Fibroblast of lung (primary cell): ENCODE measurements at regions not wholly inside any gene's neighbourhood (a gene's known extent, or its start where the extent isn't known, plus 50 kb on each side); places are given as distances from the start of the nearest gene placed in this dataset.
"Not testable (repeated sequence)": the region's sequence is repeated elsewhere in the genome, so short reads cannot be mapped to it uniquely, and the experiment has no call there.

Source experiments
- DNase-seq, 2 donors: peaks; one replicate each; pipeline versions ENCODE4 v3.0.0 to v3.0.0-alpha.2; 2010; ENCODE audit warnings: low read depth in 2 of 2
- H2AFZ ChIP-seq: 2 replicates; pipeline ENCODE4 v1.5.1; 2012; ENCODE audit warnings: low read length, control low read depth, inconsistent platforms
- H3K27ac ChIP-seq: 2 replicates; pipeline ENCODE4 v1.5.1; 2011; ENCODE audit warnings: low read length, control low read depth; ENCODE audit not compliant: insufficient read depth
- H3K27me3 ChIP-seq: 2 replicates; pipeline ENCODE4 v1.5.1; 2011; ENCODE audit warnings: mild to moderate bottlenecking, low read length; ENCODE audit not compliant: control insufficient read depth, insufficient read depth
- H3K36me3 ChIP-seq: 2 replicates; pipeline ENCODE4 v1.5.1; 2011; ENCODE audit warnings: low read length; ENCODE audit not compliant: control insufficient read depth, insufficient read depth
- H3K4me1 ChIP-seq: 2 replicates; pipeline ENCODE4 v1.5.1; 2011; ENCODE audit warnings: low read length; ENCODE audit not compliant: control insufficient read depth, insufficient read depth; ENCODE audit errors: extremely low read depth
- H3K4me2 ChIP-seq: 2 replicates; pipeline ENCODE4 v1.5.1; 2011; ENCODE audit warnings: low read length, control low read depth; ENCODE audit not compliant: insufficient read depth; ENCODE audit errors: extremely low read depth
- H3K4me3 ChIP-seq, 4 experiments: fragments of 200-600 bp in 1 of 4; sonication (generic) in 1 of 4; replicated peaks in 1 of 4; 2 replicates each; pipeline ENCODE4 v1.5.1; 2011 to 2016; ENCODE audit warnings: low read length in 4 of 4, low read depth in 3 of 4, mild to moderate bottlenecking in 3 of 4, control low read depth in 2 of 4, inconsistent platforms in 1 of 4, mixed read lengths in 1 of 4; ENCODE audit not compliant: insufficient read depth in 1 of 4; ENCODE audit errors: control extremely low read depth in 1 of 4
- H3K79me2 ChIP-seq: 2 replicates; pipeline ENCODE4 v1.5.1; 2012; ENCODE audit warnings: mild to moderate bottlenecking, low read length, inconsistent platforms; ENCODE audit not compliant: control insufficient read depth, insufficient read depth
- H3K9ac ChIP-seq: 2 replicates; pipeline ENCODE4 v1.5.1; 2011; ENCODE audit warnings: mild to moderate bottlenecking, low read length, control low read depth; ENCODE audit not compliant: insufficient read depth
- H3K9me3 ChIP-seq: 2 replicates; pipeline ENCODE4 v1.5.1; 2012; ENCODE audit warnings: low read depth, low read length; ENCODE audit not compliant: control insufficient read depth, insufficient read depth
- H4K20me1 ChIP-seq: 2 replicates; pipeline ENCODE4 v1.5.1; 2011; ENCODE audit warnings: low read length; ENCODE audit not compliant: control insufficient read depth, insufficient read depth; ENCODE audit errors: extremely low read depth
- EZH2 ChIP-seq: IDR thresholded peaks from 2 replicates; pipeline ENCODE4 v1.5.1; 2012; ENCODE audit warnings: low read length, control low read depth, mild to moderate bottlenecking; ENCODE audit errors: missing control alignments
- TF ChIP-seq, protein P1 (sequence below), 2 donors: IDR thresholded peaks in 1 of 2; conservative IDR thresholded peaks in 1 of 2; 1 replicate in 1 of 2; 2 replicates in 1 of 2; pipeline ENCODE4 v1.5.1; 2011 to 2012; ENCODE audit warnings: low read length in 2 of 2, control low read depth in 1 of 2, inconsistent platforms in 1 of 2, low read depth in 1 of 2, mild to moderate bottlenecking in 1 of 2

GRCh38 chr20:40953856-40954255 is 74.8 kb upstream of the TOP1 start:
- TF ChIP-seq EZH2: no peak
- TF ChIP-seq, protein P1, sequence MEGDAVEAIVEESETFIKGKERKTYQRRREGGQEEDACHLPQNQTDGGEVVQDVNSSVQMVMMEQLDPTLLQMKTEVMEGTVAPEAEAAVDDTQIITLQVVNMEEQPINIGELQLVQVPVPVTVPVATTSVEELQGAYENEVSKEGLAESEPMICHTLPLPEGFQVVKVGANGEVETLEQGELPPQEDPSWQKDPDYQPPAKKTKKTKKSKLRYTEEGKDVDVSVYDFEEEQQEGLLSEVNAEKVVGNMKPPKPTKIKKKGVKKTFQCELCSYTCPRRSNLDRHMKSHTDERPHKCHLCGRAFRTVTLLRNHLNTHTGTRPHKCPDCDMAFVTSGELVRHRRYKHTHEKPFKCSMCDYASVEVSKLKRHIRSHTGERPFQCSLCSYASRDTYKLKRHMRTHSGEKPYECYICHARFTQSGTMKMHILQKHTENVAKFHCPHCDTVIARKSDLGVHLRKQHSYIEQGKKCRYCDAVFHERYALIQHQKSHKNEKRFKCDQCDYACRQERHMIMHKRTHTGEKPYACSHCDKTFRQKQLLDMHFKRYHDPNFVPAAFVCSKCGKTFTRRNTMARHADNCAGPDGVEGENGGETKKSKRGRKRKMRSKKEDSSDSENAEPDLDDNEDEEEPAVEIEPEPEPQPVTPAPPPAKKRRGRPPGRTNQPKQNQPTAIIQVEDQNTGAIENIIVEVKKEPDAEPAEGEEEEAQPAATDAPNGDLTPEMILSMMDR (conservative IDR thresholded peaks at IDR 0.05 in 1 of 2, IDR thresholded peaks at IDR 0.05 in 1 of 2; ENCODE audit: low read depth in 1 of 2, low read length in 2 of 2): no peak
- no peak overlapping the region for H3K9ac ChIP-seq
- no peak overlapping the region for H2AFZ ChIP-seq
- no peaks in the 10 kb centered on the region for H3K36me3 ChIP-seq
- DNase-seq: peak; percentile 58 to 84
- H3K27me3 ChIP-seq: no peaks in the 10 kb centered on the region
- H3K4me2 ChIP-seq: no peak overlapping the region
- no peaks in the 10 kb centered on the region for H4K20me1 ChIP-seq
- H3K79me2 ChIP-seq: no peaks in the 10 kb centered on the region
- no peak overlapping the region for H3K4me3 ChIP-seq
- H3K4me1 ChIP-seq: no peaks in the 10 kb centered on the region
- H3K27ac ChIP-seq: no peak overlapping the region
- H3K9me3 ChIP-seq: no peaks in the 10 kb centered on the region

GRCh38 chr20:40954521-40955165 is 74.0 kb upstream of the TOP1 start:
- TF ChIP-seq EZH2: no peak
- TF ChIP-seq, protein P1 (conservative IDR thresholded peaks at IDR 0.05 in 1 of 2, IDR thresholded peaks at IDR 0.05 in 1 of 2; ENCODE audit: low read depth in 1 of 2, low read length in 2 of 2): no peak
- no peak overlapping the region for H2AFZ ChIP-seq
- no peaks in the 10 kb centered on the region for H3K27me3 ChIP-seq
- H3K9me3 ChIP-seq: no peaks in the 10 kb centered on the region
- no peak overlapping the region for H3K9ac ChIP-seq
- H3K4me3 ChIP-seq: no peak overlapping the region
- H4K20me1 ChIP-seq: no peaks in the 10 kb centered on the region
- no peak overlapping the region for H3K27ac ChIP-seq
- no peaks in the 10 kb centered on the region for H3K79me2 ChIP-seq
- DNase-seq: no peak
- H3K4me1 ChIP-seq: no peaks in the 10 kb centered on the region
- no peaks in the 10 kb centered on the region for H3K36me3 ChIP-seq
- no peak overlapping the region for H3K4me2 ChIP-seq

DNA sequence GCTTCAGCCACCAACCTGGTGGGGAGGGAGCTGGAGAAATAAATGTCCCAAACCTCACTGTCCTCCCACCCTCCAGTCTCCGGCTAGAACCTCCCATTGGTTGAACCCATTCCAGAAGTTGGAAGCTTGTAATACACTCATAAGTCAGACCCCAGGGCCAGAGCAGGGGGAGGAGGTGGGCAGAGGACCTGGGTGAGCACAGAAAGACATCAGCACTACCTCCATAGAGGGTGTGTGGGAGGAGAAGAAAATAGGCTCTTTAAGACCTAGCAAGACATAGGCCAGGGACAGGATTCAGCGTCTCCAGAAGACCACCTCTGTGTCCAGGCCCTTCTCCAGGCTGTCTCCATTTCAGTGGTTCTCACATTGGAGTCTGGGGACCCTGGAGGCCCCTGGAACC is 73.3 kb upstream of the TOP1 start:
- Histone ChIP-seq H3K4me3 (no peak overlapping the region), H3K9me3 (no peaks in the 10 kb centered on the region), H3K27ac (no peak overlapping the region), H4K20me1 (no peaks in the 10 kb centered on the region), H3K9ac (no peak overlapping the region), H3K79me2 (no peaks in the 10 kb centered on the region), H3K27me3 (no peaks in the 10 kb centered on the region), H3K4me2 (no peak overlapping the region), H3K36me3 (no peaks in the 10 kb centered on the region), H2AFZ (no peak overlapping the region), H3K4me1 (no peaks in the 10 kb centered on the region)
- TF ChIP-seq EZH2: no peak
- TF ChIP-seq, protein P1 (conservative IDR thresholded peaks at IDR 0.05 in 1 of 2, IDR thresholded peaks at IDR 0.05 in 1 of 2; ENCODE audit: low read depth in 1 of 2, low read length in 2 of 2): no peak
- DNase-seq: no peak

- not testable (repeated sequence) for H3K4me3 ChIP-seq, H3K4me1 ChIP-seq, H3K9me3 ChIP-seq, H3K4me2 ChIP-seq, H2AFZ ChIP-seq, H3K9ac ChIP-seq, H3K27me3 ChIP-seq, H3K79me2 ChIP-seq, H3K36me3 ChIP-seq, DNase-seq, H4K20me1 ChIP-seq, H3K27ac ChIP-seq
These were observed 72.8 kb upstream of the TOP1 start for GRCh38 chr20:40955826-40956225.
